Parathyroid adenoma (tissue), 2 donors: ENCODE measurements at regions not wholly inside any gene's neighbourhood (a gene's known extent, or its start where the extent isn't known, plus 50 kb on each side); places are given as distances from the start of the nearest gene placed in this dataset.

ENCODE experiments used
- H2AFZ ChIP-seq: fragments of 300-600 bp; sonication (generic); one replicate; pipeline ENCODE4 v1.7.0; 2017; ENCODE audit warnings: antibody characterized with exemption, mild to moderate bottlenecking
- H3K27ac ChIP-seq: fragments of 300-600 bp; sonication (generic); one replicate; pipeline ENCODE4 v1.7.0; 2017
- H3K27me3 ChIP-seq: fragments of 300-600 bp; sonication (generic); one replicate; pipeline ENCODE4 v1.7.0; 2017; ENCODE audit warnings: low read length; ENCODE audit not compliant: control insufficient read depth, insufficient read depth
- H3K36me3 ChIP-seq: fragments of 300-600 bp; sonication (generic); one replicate; pipeline ENCODE4 v1.7.0; 2017; ENCODE audit warnings: low read length; ENCODE audit not compliant: control insufficient read depth, insufficient read depth
- H3K4me1 ChIP-seq: fragments of 300-600 bp; sonication (generic); one replicate; pipeline ENCODE4 v1.7.0; 2017; ENCODE audit warnings: control low read depth
- H3K4me2 ChIP-seq: fragments of 300-600 bp; sonication (generic); one replicate; pipeline ENCODE4 v1.7.0; 2017; ENCODE audit warnings: low read length
- H3K4me3 ChIP-seq: fragments of 300-600 bp; sonication (generic); one replicate; pipeline ENCODE4 v1.7.0; 2017; ENCODE audit warnings: low read depth, low read length
- H3K79me2 ChIP-seq: fragments of 300-600 bp; sonication (generic); one replicate; pipeline ENCODE4 v1.7.0; 2017; ENCODE audit warnings: control low read depth
- H3K9ac ChIP-seq: fragments of 300-600 bp; sonication (generic); one replicate; pipeline ENCODE4 v1.7.0; 2017; ENCODE audit warnings: mild to moderate bottlenecking
- H3K9me3 ChIP-seq: fragments of 300-600 bp; sonication (generic); one replicate; pipeline ENCODE4 v1.7.0; 2017; ENCODE audit warnings: low read length; ENCODE audit not compliant: control insufficient read depth
- TF ChIP-seq, protein P1 (sequence below): fragments of 300-600 bp; sonication (generic); IDR thresholded peaks from one replicate; pipeline ENCODE4 v1.7.0; 2017; ENCODE audit warnings: antibody characterized with exemption, mild to moderate bottlenecking
- donor health status: primary hyperparathyroidism.

DNA sequence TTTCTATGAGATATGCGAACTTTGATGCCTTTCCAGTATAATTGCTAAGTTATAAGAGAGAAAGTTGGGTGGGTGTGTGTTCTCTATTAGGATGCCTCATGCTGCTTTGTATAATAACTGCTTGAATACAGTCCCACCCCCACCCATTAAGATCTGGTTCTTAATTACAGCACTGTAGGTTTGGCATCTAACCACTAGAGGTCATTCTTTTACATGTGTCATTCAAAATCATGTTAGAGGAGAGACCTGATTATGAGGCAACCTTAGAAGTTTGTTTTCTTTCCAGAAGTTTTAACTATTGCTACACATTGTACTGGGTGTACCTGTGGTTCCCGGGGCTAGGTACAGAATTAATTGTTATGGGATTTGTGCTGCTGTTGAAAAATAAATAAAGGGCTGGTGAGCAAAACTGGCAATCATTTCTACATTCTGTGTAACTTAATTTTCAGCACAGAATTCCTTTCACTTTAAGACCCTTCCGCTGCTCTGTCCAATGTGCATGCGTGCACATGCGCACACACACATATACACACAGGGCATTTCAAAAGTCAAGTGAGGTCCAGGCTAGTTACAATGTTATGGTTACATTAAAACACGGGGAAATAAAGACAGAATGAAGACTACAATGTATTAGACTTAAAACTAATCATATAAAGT lies 1156.3 kb downstream of the SORCS3 start:
- H3K4me1 ChIP-seq = no peaks in the 10 kb centered on the region
- no peaks in the 10 kb centered on the region for H3K9me3 ChIP-seq
- H3K9ac ChIP-seq = no peak overlapping the region
- H3K4me2 ChIP-seq = no peak overlapping the region
- no peak overlapping the region for H3K27ac ChIP-seq
- no peak overlapping the region for H3K4me3 ChIP-seq
- H2AFZ ChIP-seq = no peak overlapping the region
- H3K79me2 ChIP-seq = no peaks in the 10 kb centered on the region
- no peaks in the 10 kb centered on the region for H3K36me3 ChIP-seq
- TF ChIP-seq, protein P1, sequence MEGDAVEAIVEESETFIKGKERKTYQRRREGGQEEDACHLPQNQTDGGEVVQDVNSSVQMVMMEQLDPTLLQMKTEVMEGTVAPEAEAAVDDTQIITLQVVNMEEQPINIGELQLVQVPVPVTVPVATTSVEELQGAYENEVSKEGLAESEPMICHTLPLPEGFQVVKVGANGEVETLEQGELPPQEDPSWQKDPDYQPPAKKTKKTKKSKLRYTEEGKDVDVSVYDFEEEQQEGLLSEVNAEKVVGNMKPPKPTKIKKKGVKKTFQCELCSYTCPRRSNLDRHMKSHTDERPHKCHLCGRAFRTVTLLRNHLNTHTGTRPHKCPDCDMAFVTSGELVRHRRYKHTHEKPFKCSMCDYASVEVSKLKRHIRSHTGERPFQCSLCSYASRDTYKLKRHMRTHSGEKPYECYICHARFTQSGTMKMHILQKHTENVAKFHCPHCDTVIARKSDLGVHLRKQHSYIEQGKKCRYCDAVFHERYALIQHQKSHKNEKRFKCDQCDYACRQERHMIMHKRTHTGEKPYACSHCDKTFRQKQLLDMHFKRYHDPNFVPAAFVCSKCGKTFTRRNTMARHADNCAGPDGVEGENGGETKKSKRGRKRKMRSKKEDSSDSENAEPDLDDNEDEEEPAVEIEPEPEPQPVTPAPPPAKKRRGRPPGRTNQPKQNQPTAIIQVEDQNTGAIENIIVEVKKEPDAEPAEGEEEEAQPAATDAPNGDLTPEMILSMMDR = no peak
- H3K27me3 ChIP-seq = no peaks in the 10 kb centered on the region

DNA sequence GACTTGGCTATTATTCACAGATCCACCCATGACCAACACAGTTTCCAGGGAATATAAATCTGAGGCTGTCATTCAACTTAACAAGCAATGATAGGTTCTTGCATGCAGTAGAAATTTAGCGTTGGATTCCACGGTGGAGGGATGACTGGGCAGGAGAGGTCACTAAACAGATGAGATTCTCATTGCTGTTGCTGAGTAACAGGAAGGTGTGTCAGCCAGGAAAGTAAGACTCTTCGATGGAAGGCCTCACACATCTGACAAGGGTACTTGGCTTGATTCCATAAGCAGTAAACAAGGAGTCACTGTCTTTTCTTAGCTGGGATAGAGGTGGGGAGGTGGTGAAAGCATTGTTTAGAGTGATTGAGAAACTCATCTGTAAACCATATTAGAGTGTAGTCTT lies 1152.0 kb downstream of the SORCS3 start:
- Histone ChIP-seq H3K4me2 (no peak overlapping the region), H3K9ac (no peak overlapping the region), H3K27ac (no peak overlapping the region), H3K79me2 (no peaks in the 10 kb centered on the region), H3K36me3 (no peaks in the 10 kb centered on the region), H3K27me3 (no peaks in the 10 kb centered on the region), H3K4me3 (no peak overlapping the region), H2AFZ (no peak overlapping the region), H3K9me3 (no peaks in the 10 kb centered on the region), H3K4me1 (no peaks in the 10 kb centered on the region)
- TF ChIP-seq, protein P1 = no peak

GRCh38 chr10:105785721-105786120 lies 1144.6 kb downstream of the SORCS3 start:
- no peaks in the 10 kb centered on the region for H3K27me3 ChIP-seq
- H3K4me3 ChIP-seq = no peak overlapping the region
- no peaks in the 10 kb centered on the region for H3K36me3 ChIP-seq
- no peaks in the 10 kb centered on the region for H3K4me1 ChIP-seq
- no peak overlapping the region for H3K27ac ChIP-seq
- TF ChIP-seq, protein P1 = no peak
- H3K9ac ChIP-seq = no peak overlapping the region
- no peak overlapping the region for H2AFZ ChIP-seq
- H3K79me2 ChIP-seq = no peaks in the 10 kb centered on the region
- H3K4me2 ChIP-seq = no peak overlapping the region
- H3K9me3 ChIP-seq = no peaks in the 10 kb centered on the region

DNA sequence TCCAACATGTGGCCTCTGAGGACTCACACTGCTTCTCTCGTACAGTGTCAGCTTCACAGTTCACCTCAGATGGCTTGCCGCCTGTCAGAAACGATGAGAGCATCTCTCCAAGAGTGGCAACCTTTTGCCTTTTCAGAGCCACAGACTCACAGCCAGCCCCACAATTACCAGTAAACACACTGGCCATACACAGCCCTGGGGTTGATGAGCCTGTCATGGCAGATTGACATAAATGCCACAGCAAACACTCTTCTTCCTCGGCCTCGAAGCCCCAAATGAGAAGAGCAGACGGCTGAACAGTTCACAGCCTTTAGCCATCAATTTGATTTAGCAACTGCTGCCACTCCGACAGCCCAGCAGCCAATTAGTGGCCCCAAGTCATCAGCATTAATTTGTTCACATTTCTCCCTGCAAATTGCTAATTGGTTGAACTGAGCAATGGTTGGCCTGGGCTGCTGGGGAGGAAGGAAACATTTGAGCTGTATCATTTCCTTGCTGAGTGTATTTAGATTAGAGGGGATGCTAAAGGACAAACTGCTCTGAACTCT lies 1142.9 kb downstream of the SORCS3 start:
- TF ChIP-seq, protein P1 = no peak
- Histone ChIP-seq H3K79me2 (no peaks in the 10 kb centered on the region), H2AFZ (no peak overlapping the region), H3K4me3 (no peak overlapping the region), H3K4me1 (no peaks in the 10 kb centered on the region), H3K9ac (no peak overlapping the region), H3K4me2 (no peak overlapping the region), H3K27ac (no peak overlapping the region), H3K36me3 (no peaks in the 10 kb centered on the region), H3K27me3 (no peaks in the 10 kb centered on the region), H3K9me3 (no peaks in the 10 kb centered on the region)

GRCh38 chr10:105774881-105775280 lies 1133.8 kb downstream of the SORCS3 start:
- no peak overlapping the region for H2AFZ ChIP-seq
- no peak overlapping the region for H3K4me3 ChIP-seq
- no peaks in the 10 kb centered on the region for H3K79me2 ChIP-seq

More at GRCh38 chr10:105774881-105775280, 1133.8 kb downstream of the SORCS3 start:
- no peaks in the 10 kb centered on the region for H3K9me3 ChIP-seq
- H3K9ac ChIP-seq = no peak overlapping the region
- H3K27me3 ChIP-seq = no peaks in the 10 kb centered on the region
- TF ChIP-seq, protein P1 = no peak
- no peaks in the 10 kb centered on the region for H3K36me3 ChIP-seq
- no peaks in the 10 kb centered on the region for H3K4me1 ChIP-seq
- H3K27ac ChIP-seq = no peak overlapping the region
- no peak overlapping the region for H3K4me2 ChIP-seq
